Kidney capillary endothelial cell (primary cell): ENCODE measurements at regions not wholly inside any gene's neighbourhood (a gene's known extent, or its start where the extent isn't known, plus 50 kb on each side); places are given as distances from the start of the nearest gene placed in this dataset.
"Not testable (repeated sequence)": the region's sequence is repeated elsewhere in the genome, so short reads cannot be mapped to it uniquely, and the experiment has no call there.

Experiments
- DNase-seq: peaks from one replicate; pipeline ENCODE4 v3.0.0-alpha.2; 2018; ENCODE audit warnings: low spot score

- no peak for DNase-seq
Observed at GRCh38 chr12:115319446-115320040, 635.6 kb upstream of the TBX3 start.

GRCh38 chr12:115313929-115314328, 630.0 kb upstream of the TBX3 start:
- peak; percentile 83 for DNase-seq

GRCh38 chr12:115312901-115313300, 628.9 kb upstream of the TBX3 start:
- DNase-seq: no peak

- DNase-seq: no peak
Observed at GRCh38 chr12:115311875-115312274, 627.9 kb upstream of the TBX3 start.

DNA sequence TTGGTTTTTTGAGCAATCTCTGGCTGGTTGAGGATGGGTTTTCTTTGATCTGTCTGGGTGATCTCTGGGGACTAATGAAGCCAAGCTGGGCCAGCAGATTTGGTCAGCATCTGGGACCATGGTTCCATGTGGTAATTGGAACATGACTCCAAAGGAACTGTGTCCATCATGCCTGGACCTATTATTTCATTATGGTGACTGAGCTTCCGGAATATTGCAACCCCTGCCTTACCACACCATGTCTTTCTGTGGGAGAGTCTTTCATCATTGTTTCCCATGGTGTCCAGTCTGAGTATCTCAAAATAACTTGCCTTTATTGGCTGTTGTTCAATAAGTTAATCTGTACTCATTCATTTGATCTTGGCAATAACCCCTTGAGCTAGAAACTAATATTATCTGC, 624.9 kb upstream of the TBX3 start:
- DNase-seq: no peak

- DNase-seq: no peak
Observed at GRCh38 chr12:115306380-115306779, 622.4 kb upstream of the TBX3 start.

GRCh38 chr12:115305867-115306266, 621.9 kb upstream of the TBX3 start:
- DNase-seq: no peak

- DNase-seq: no peak
Observed at GRCh38 chr12:115305275-115305674, 621.3 kb upstream of the TBX3 start.

DNA sequence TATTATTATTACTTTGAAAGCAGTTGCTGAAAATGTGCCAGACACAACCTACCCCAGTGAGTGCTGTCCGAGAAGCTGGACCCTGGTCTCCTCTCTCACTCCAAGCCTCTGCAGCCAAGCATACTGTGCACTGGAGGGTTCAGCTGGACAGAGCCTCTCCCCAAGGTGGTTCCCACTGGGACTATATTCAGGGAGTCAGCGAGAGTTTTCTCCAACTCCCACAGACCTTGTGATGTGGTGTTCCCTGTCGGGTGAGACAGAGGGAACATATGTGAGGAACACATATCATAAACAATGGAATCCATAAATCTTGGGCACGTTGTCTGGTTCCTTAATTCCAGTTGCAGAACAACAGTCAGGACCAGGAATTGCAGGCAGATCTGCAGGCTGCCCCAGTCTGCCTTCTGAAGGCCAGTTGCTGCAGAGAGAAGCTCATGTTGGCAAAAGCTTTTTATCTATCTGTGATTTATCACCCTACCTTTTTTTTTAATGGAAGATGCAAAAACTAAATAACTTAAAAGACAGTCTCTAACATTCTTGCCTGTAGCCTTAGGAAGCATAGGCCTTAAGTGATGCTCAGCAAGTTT, 619.8 kb upstream of the TBX3 start:
- DNase-seq: no peak

- DNase-seq: no peak
Observed at GRCh38 chr12:115297445-115297844, 613.5 kb upstream of the TBX3 start.

- no peak for DNase-seq
Observed at GRCh38 chr12:115296613-115297198, 612.7 kb upstream of the TBX3 start.

- no peak for DNase-seq
Observed at GRCh38 chr12:115295886-115296285, 611.9 kb upstream of the TBX3 start.

GRCh38 chr12:115294453-115295133, 610.6 kb upstream of the TBX3 start:
- DNase-seq: no peak

DNA sequence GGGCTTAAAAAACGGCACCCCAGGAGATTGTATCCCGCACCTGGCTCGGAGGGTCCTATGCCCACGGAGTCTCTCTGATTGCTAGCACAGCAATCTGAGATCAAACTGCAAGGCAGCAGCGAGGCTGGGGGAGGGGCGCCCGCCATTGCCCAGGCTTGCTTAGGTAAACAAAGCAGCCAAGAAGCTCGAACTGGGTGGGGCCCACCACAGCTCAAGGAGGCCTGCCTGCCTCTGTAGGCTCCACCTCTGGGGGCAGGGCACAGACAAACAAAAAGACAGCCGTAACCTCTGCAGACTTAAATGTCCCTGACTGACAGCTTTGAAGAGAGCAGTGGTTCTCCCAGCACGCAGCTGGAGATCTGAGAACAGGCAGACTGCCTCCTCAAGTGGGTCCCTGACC, 601.5 kb upstream of the TBX3 start:
- not testable (repeated sequence) for DNase-seq

- no peak for DNase-seq
Observed at GRCh38 chr12:115273456-115273855, 589.5 kb upstream of the TBX3 start.

DNA sequence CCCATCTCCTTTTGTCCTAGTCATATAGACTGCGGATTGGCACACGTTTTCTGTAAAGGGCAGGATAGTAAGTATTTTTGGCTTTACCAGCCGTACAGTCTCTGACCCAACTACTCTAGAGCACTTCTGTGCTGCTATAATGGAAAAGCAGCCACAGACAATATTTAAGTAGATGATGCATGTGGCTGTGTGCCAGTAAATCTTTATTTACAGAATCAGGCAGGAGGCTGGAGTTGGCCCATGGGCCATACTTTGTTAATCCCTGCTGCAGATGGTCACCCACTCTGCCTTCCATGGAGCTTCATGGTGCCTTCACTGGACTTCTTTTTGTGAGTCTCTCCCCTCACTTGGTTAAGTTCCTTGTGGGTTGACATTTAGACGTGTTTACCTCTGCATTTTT, 584.5 kb upstream of the TBX3 start:
- DNase-seq: no peak

DNA sequence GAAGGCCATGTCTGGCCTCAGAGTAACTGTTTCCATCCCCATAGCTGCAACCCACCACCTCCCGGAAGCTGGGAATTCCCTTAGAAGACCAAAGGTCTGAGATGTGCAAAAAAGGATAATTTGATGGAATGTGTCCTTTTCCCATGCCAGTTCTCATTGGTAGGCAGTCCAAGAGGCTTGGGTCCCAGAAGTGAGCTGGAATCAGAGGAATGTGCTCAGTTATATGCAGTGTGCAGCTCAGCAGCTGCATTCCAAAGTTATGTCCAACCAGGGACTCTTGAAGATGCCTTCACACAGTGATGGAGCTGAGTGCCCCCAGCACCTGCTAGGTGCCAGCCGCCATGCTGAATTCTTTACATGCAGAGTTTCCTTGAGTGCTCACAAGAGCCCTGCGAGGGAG, 583.9 kb upstream of the TBX3 start:
- DNase-seq: no peak

- no peak for DNase-seq
Observed at GRCh38 chr12:115267464-115267863, 583.5 kb upstream of the TBX3 start.

DNA sequence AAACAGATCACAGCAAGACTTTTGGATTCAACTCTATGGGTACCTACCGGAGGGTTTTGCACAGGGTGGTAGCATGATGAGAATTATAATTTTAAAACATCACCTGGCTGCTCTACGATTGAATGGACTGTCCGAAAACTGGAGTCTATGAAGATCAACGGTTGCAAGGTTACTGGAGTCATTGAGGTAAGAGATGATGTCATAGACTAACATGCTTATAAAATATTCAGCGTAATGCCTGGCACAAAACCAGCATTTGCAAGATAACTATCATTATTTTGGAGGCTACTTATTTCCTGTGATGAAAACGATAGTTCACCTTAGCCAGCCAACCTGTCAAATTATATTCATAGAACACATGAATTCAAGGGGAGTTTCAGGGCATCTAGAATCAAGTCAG, 580.6 kb upstream of the TBX3 start:
- DNase-seq: no peak

- DNase-seq: no peak
Observed at GRCh38 chr12:115261691-115262398, 577.9 kb upstream of the TBX3 start.

GRCh38 chr12:115260762-115261675, 577.0 kb upstream of the TBX3 start:
- DNase-seq: no peak
